ENCODE measurements at regions not wholly inside any gene's neighbourhood (a gene's known extent, or its start where the extent isn't known, plus 50 kb on each side); places are given as distances from the start of the nearest gene placed in this dataset.

DNA sequence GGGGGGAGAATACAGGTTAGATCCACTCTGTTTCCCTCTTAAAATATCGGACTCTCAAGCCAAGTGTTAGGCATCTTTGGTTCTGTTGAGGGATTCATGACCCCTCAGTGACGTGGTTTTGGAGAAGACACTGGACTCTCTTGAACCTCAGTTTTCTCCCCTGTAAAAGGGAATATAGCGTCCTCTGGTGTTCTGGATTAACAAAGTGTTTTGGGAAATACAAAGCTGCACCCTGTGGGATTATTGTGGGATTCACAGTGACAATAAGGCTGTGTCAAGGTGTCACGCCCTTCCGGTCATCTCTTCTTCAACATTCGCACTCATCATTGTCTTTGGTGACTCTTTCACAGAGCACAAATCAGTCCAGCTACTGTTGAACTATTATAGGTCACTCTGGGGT, 139.0 kb downstream of the IRX1 start:
- TF ChIP-seq, protein P1, sequence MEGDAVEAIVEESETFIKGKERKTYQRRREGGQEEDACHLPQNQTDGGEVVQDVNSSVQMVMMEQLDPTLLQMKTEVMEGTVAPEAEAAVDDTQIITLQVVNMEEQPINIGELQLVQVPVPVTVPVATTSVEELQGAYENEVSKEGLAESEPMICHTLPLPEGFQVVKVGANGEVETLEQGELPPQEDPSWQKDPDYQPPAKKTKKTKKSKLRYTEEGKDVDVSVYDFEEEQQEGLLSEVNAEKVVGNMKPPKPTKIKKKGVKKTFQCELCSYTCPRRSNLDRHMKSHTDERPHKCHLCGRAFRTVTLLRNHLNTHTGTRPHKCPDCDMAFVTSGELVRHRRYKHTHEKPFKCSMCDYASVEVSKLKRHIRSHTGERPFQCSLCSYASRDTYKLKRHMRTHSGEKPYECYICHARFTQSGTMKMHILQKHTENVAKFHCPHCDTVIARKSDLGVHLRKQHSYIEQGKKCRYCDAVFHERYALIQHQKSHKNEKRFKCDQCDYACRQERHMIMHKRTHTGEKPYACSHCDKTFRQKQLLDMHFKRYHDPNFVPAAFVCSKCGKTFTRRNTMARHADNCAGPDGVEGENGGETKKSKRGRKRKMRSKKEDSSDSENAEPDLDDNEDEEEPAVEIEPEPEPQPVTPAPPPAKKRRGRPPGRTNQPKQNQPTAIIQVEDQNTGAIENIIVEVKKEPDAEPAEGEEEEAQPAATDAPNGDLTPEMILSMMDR (IDR thresholded peaks at IDR 0.05) = no peak
- TF ChIP-seq POLR2A (IDR thresholded peaks at IDR 0.05; ENCODE audit: low read depth) (no peak), EP300 (IDR thresholded peaks at IDR 0.05) (no peak)
